ENCODE measurements at regions not wholly inside any gene's neighbourhood (a gene's known extent, or its start where the extent isn't known, plus 50 kb on each side); places are given as distances from the start of the nearest gene placed in this dataset.

GRCh38 chr6:37762806-37763205 lies 56.7 kb upstream of the ZFAND3 start:
- Mint-ChIP-seq H3K9me3 (no peaks in the 10 kb centered on the region), H3K27ac (no peak overlapping the region), H3K27me3 (ENCODE audit: insufficient read depth) (peaks cover 100% of the 10 kb centered on the region), H3K36me3 (ENCODE audit: low read depth) (no peaks in the 10 kb centered on the region), H3K4me3 (no peak overlapping the region), H3K4me1 (peaks cover 6% of the 10 kb centered on the region)
- H3K36me3 ChIP-seq (ENCODE audit: control insufficient read depth, insufficient read depth, low read length) = no peaks in the 10 kb centered on the region
- TF ChIP-seq CTCF (conservative IDR thresholded peaks at IDR 0.05) = no peak
- peaks cover 90% of the 10 kb centered on the region for H3K27me3 ChIP-seq (ENCODE audit: control insufficient read depth, insufficient read depth, low read length, poor library complexity, severe bottlenecking)
- no peak overlapping the region for H3K27ac ChIP-seq (ENCODE audit: low read depth, low read length)
- H3K9me3 ChIP-seq (ENCODE audit: control insufficient read depth, low read length) = no peaks in the 10 kb centered on the region
- 67 to 85% methylated on average over 1 to 4 of the region's 4 CpGs for WGBS, 2 experiments (ENCODE audit: insufficient coverage in 1 of 2, insufficient read length in 1 of 2)
- no peak for DNase-seq
- H3K9ac ChIP-seq (ENCODE audit: extremely low read depth, low read length, poor library complexity, severe bottlenecking) = no peak overlapping the region
- no peak overlapping the region for H3K4me3 ChIP-seq (ENCODE audit: low read length)
- no peaks in the 10 kb centered on the region for H3K4me1 ChIP-seq (ENCODE audit: control insufficient read depth, insufficient read depth, low read length)

GRCh38 chr6:37761554-37762271 lies 57.8 kb upstream of the ZFAND3 start:
- Histone ChIP-seq H3K4me1 (ENCODE audit: control insufficient read depth, insufficient read depth, low read length) (no peaks in the 10 kb centered on the region), H3K36me3 (ENCODE audit: control insufficient read depth, insufficient read depth, low read length) (no peaks in the 10 kb centered on the region), H3K27me3 (ENCODE audit: control insufficient read depth, insufficient read depth, low read length, poor library complexity, severe bottlenecking) (peaks cover 93% of the 10 kb centered on the region), H3K4me3 (ENCODE audit: low read length) (no peak overlapping the region), H3K9ac (ENCODE audit: extremely low read depth, low read length, poor library complexity, severe bottlenecking) (no peak overlapping the region), H3K27ac (ENCODE audit: low read depth, low read length) (no peak overlapping the region), H3K9me3 (ENCODE audit: control insufficient read depth, low read length) (no peaks in the 10 kb centered on the region)
- Mint-ChIP-seq H3K36me3 (ENCODE audit: low read depth) (no peaks in the 10 kb centered on the region), H3K27me3 (ENCODE audit: insufficient read depth) (peaks cover 100% of the 10 kb centered on the region), H3K27ac (no peak overlapping the region), H3K4me1 (peaks cover 6% of the 10 kb centered on the region), H3K4me3 (no peak overlapping the region), H3K9me3 (no peaks in the 10 kb centered on the region)
- DNase-seq = no peak
- TF ChIP-seq CTCF (conservative IDR thresholded peaks at IDR 0.05) = no peak
- WGBS, 2 experiments (ENCODE audit: insufficient coverage in 1 of 2, insufficient read length in 1 of 2) = 74 to 82% methylated on average over 8 to 11 of the region's 11 CpGs

- H3K27ac ChIP-seq (ENCODE audit: low read depth, low read length) = no peak overlapping the region
- peaks cover 99% of the 10 kb centered on the region for H3K27me3 ChIP-seq (ENCODE audit: control insufficient read depth, insufficient read depth, low read length, poor library complexity, severe bottlenecking)
- 86% methylated on average over 10 to 12 of the region's 12 CpGs for WGBS, 2 experiments (ENCODE audit: insufficient coverage in 1 of 2, insufficient read length in 1 of 2)
- H3K9ac ChIP-seq (ENCODE audit: extremely low read depth, low read length, poor library complexity, severe bottlenecking) = no peak overlapping the region
- H3K27ac Mint-ChIP-seq = no peak overlapping the region
- no peak for DNase-seq
- no peak for TF ChIP-seq CTCF (conservative IDR thresholded peaks at IDR 0.05)
- no peaks in the 10 kb centered on the region for H3K4me1 ChIP-seq (ENCODE audit: control insufficient read depth, insufficient read depth, low read length)
- no peak overlapping the region for H3K4me3 ChIP-seq (ENCODE audit: low read length)
- no peaks in the 10 kb centered on the region for H3K36me3 ChIP-seq (ENCODE audit: control insufficient read depth, insufficient read depth, low read length)
- H3K4me3 Mint-ChIP-seq = no peak overlapping the region
- peaks cover 100% of the 10 kb centered on the region for H3K27me3 Mint-ChIP-seq (ENCODE audit: insufficient read depth)
- peaks cover 4% of the 10 kb centered on the region for H3K4me1 Mint-ChIP-seq
- H3K36me3 Mint-ChIP-seq (ENCODE audit: low read depth) = no peaks in the 10 kb centered on the region
- H3K9me3 Mint-ChIP-seq = no peaks in the 10 kb centered on the region
- no peaks in the 10 kb centered on the region for H3K9me3 ChIP-seq (ENCODE audit: control insufficient read depth, low read length)
These were observed 60.0 kb upstream of the ZFAND3 start for GRCh38 chr6:37759221-37760144.

Measured in endodermal cell (in vitro differentiated cells).